ENCODE measurements at regions not wholly inside any gene's neighbourhood (a gene's known extent, or its start where the extent isn't known, plus 50 kb on each side); places are given as distances from the start of the nearest gene placed in this dataset.

- peaks cover 3% of the 10 kb centered on the region for H3K9me3 Mint-ChIP-seq (ENCODE audit: low read depth)
- no peak for DNase-seq (ENCODE audit: low spot score, unreplicated experiment)
- no peaks in the 10 kb centered on the region for H3K27me3 Mint-ChIP-seq
- no peak overlapping the region for H3K27ac Mint-ChIP-seq
- no peak overlapping the region for H3K4me3 Mint-ChIP-seq (ENCODE audit: low read depth)
- no peak for TF ChIP-seq CTCF (IDR thresholded peaks at IDR 0.05; ENCODE audit: unreplicated experiment)
- H3K36me3 Mint-ChIP-seq (ENCODE audit: insufficient read depth), result peaks cover 13% of the 10 kb centered on the region
- no peaks in the 10 kb centered on the region for H3K4me1 Mint-ChIP-seq (ENCODE audit: low read depth)
These were observed 287.0 kb downstream of the MEX3B start for GRCh38 chr15:81758818-81759284.

GRCh38 chr15:81755626-81756025 is 290.2 kb downstream of the MEX3B start:
- H3K4me3 Mint-ChIP-seq (ENCODE audit: low read depth), result no peak overlapping the region
- DNase-seq (ENCODE audit: low spot score, unreplicated experiment), result no peak

GRCh38 chr15:81754078-81754477 is 291.7 kb downstream of the MEX3B start:
- H3K9me3 Mint-ChIP-seq (ENCODE audit: low read depth), result no peaks in the 10 kb centered on the region
- H3K36me3 Mint-ChIP-seq (ENCODE audit: insufficient read depth), result peaks cover 2% of the 10 kb centered on the region
- H3K4me1 Mint-ChIP-seq (ENCODE audit: low read depth), result peaks cover 5% of the 10 kb centered on the region
- DNase-seq (ENCODE audit: low spot score, unreplicated experiment), result no peak
- no peak overlapping the region for H3K4me3 Mint-ChIP-seq (ENCODE audit: low read depth)
- no peak for TF ChIP-seq CTCF (IDR thresholded peaks at IDR 0.05; ENCODE audit: unreplicated experiment)
- no peak overlapping the region for H3K27ac Mint-ChIP-seq
- no peaks in the 10 kb centered on the region for H3K27me3 Mint-ChIP-seq

More at GRCh38 chr15:81755626-81756025, 290.2 kb downstream of the MEX3B start:
- peaks cover 5% of the 10 kb centered on the region for H3K36me3 Mint-ChIP-seq (ENCODE audit: insufficient read depth)
- H3K4me1 Mint-ChIP-seq (ENCODE audit: low read depth), result peaks cover 5% of the 10 kb centered on the region
- no peaks in the 10 kb centered on the region for H3K27me3 Mint-ChIP-seq
- H3K27ac Mint-ChIP-seq, result no peak overlapping the region
- H3K9me3 Mint-ChIP-seq (ENCODE audit: low read depth), result peaks cover 3% of the 10 kb centered on the region
- no peak for TF ChIP-seq CTCF (IDR thresholded peaks at IDR 0.05; ENCODE audit: unreplicated experiment)

GRCh38 chr15:81752974-81753373 is 292.8 kb downstream of the MEX3B start:
- no peak for DNase-seq (ENCODE audit: low spot score, unreplicated experiment)
- H3K27ac Mint-ChIP-seq, result no peak overlapping the region

GRCh38 chr15:81752546-81752942 is 293.3 kb downstream of the MEX3B start:
- Mint-ChIP-seq H3K27ac (peak overlapping the region; percentile 61), H3K9me3 (ENCODE audit: low read depth) (no peaks in the 10 kb centered on the region), H3K4me1 (ENCODE audit: low read depth) (peaks cover 5% of the 10 kb centered on the region), H3K4me3 (ENCODE audit: low read depth) (no peak overlapping the region), H3K27me3 (no peaks in the 10 kb centered on the region), H3K36me3 (ENCODE audit: insufficient read depth) (no peaks in the 10 kb centered on the region)
- no peak for TF ChIP-seq CTCF (IDR thresholded peaks at IDR 0.05; ENCODE audit: unreplicated experiment)
- no peak for DNase-seq (ENCODE audit: low spot score, unreplicated experiment)

More at GRCh38 chr15:81752974-81753373, 292.8 kb downstream of the MEX3B start:
- Mint-ChIP-seq H3K36me3 (ENCODE audit: insufficient read depth) (peaks cover under 1% of the 10 kb centered on the region), H3K4me1 (ENCODE audit: low read depth) (peaks cover 5% of the 10 kb centered on the region), H3K4me3 (ENCODE audit: low read depth) (no peak overlapping the region), H3K27me3 (no peaks in the 10 kb centered on the region), H3K9me3 (ENCODE audit: low read depth) (no peaks in the 10 kb centered on the region)
- no peak for TF ChIP-seq CTCF (IDR thresholded peaks at IDR 0.05; ENCODE audit: unreplicated experiment)
